ENCODE measurements at regions not wholly inside any gene's neighbourhood (a gene's known extent, or its start where the extent isn't known, plus 50 kb on each side); places are given as distances from the start of the nearest gene placed in this dataset.

DNA sequence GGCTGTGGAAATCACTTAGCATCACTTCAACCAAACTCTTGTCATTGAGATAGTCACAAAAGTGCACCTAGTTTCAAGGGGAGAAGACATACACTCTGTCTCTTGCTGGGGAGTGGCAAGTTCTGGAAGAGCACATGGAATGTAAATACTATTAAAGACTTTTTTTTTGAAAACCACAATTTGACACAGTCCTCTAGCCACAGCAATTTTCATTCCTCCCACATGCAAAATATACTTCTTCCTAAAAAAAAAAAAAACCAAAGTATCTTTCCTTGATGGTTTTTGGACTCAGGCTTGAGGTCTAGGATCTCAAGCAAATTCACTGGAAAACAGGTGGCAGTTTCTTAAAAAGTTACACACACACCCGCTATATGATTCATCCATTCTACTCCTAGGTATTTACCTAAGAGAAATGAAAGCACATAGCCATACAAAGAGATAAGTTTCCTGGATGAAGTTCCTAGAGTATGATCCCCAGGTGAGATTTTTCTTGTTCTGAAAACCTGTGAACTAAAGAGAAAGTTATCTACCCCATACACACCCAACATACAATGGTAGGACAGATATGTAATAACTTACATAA lies 295.8 kb downstream of the SP3 start:
- TF ChIP-seq CTCF (IDR thresholded peaks at IDR 0.05) = no peak

DNA sequence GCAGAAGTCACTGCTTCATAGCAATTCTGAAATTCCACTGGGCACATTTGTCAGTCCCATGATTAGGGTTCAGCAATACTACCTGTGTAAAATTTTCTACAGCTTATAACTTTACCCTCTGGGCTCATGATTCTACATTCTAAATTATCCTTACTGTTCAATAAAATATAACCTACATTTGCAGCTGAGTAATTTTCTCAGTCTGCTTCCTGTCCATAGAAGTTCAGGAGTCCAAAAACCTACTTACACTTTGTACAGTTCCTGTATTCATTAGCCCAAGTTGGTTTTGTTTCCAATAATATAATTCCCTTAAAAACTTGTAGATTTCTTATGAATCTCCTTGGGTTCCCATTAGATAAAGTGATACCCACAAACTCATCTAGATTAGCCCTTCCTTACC lies 295.3 kb downstream of the SP3 start:
- TF ChIP-seq CTCF (IDR thresholded peaks at IDR 0.05) = no peak

- no peak for TF ChIP-seq CTCF (IDR thresholded peaks at IDR 0.05)
These were observed 292.4 kb downstream of the SP3 start for GRCh38 chr2:173672573-173673340.

- no peak for TF ChIP-seq CTCF (IDR thresholded peaks at IDR 0.05)
These were observed 291.5 kb downstream of the SP3 start for GRCh38 chr2:173673640-173674039.

GRCh38 chr2:173676647-173677046 lies 288.5 kb downstream of the SP3 start:
- TF ChIP-seq CTCF (IDR thresholded peaks at IDR 0.05) = no peak

GRCh38 chr2:173678186-173678585 lies 287.0 kb downstream of the SP3 start:
- no peak for TF ChIP-seq CTCF (IDR thresholded peaks at IDR 0.05)

DNA sequence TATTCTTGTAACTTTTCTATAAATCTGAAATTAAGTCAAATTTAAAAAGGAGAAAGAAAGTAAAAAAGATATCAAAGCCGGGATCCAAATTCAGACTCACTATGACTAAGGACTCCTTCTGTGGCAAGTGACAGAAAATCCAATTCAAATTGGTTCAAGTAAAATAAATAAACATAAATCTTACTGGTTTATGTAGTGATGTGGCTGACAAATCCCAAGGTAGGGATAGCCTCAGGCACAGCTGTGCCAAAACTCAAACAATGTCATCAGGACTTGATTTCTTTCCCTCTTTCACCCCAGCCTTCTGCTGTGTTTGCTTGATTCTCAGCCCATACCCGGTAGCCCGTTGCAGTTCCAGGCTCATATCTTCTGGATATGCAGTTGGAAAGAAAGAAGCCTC lies 284.6 kb downstream of the SP3 start:
- no peak for TF ChIP-seq CTCF (IDR thresholded peaks at IDR 0.05)
